K562 (cell line): ENCODE measurements at regions not wholly inside any gene's neighbourhood (a gene's known extent, or its start where the extent isn't known, plus 50 kb on each side); places are given as distances from the start of the nearest gene placed in this dataset.

Experiments used
- AFF1 ChIP-seq, 2 experiments: fragments of 450-650 bp; IDR thresholded peaks; 2 replicates each; pipeline ENCODE4 v1.6.1; 2018; ENCODE audit warnings: mild to moderate bottlenecking in 2 of 2, low read depth in 1 of 2; ENCODE audit not compliant: partially characterized antibody in 2 of 2
- FOSL1 ChIP-seq: fragments of 200-800 bp; sonication (Bioruptor generic); conservative IDR thresholded peaks from 2 replicates; pipeline ENCODE4 v1.6.1; 2016; ENCODE audit warnings: missing genetic modification characterization, missing compliant biosample characterization
- KAT8 ChIP-seq: fragments of 450-650 bp; IDR thresholded peaks from 2 replicates; pipeline ENCODE4 v1.6.1; 2016; ENCODE audit warnings: low read depth, mild to moderate bottlenecking
- MTA3 ChIP-seq: fragments of 450-650 bp; formaldehyde crosslinking; IDR thresholded peaks from 2 replicates; pipeline ENCODE4 v1.6.1; 2017; ENCODE audit warnings: mild to moderate bottlenecking, borderline replicate concordance
- SMARCE1 ChIP-seq: fragments of 450-650 bp; IDR thresholded peaks from 2 replicates; pipeline ENCODE4 v1.7.1; 2016; ENCODE audit warnings: mild to moderate bottlenecking
- XRCC4 ChIP-seq: IDR thresholded peaks from one replicate; pipeline ENCODE4 v1.6.1; 2011; ENCODE audit not compliant: insufficient read depth, insufficient read length; ENCODE audit errors: extremely low read depth
- ZBED1 ChIP-seq: IDR thresholded peaks from 2 replicates; pipeline ENCODE4 v1.6.1; 2014
- ZC3H8 ChIP-seq: fragments of 450-650 bp; IDR thresholded peaks from 2 replicates; pipeline ENCODE4 v1.6.1; 2017
- ZNF592 ChIP-seq: fragments of 450-650 bp; IDR thresholded peaks from 2 replicates; pipeline ENCODE4 v1.6.1; 2017; ENCODE audit warnings: antibody characterized with exemption, mild to moderate bottlenecking
- ZNF766 ChIP-seq: fragments of 200-800 bp; sonication (Bioruptor generic); conservative IDR thresholded peaks from 2 replicates; pipeline ENCODE4 v1.6.1; 2016; ENCODE audit warnings: missing genetic modification characterization, missing compliant biosample characterization
- TF ChIP-seq, protein P1 (sequence below), 2 experiments: fragments of 450-650 bp in 1 of 2; sonication (generic) in 1 of 2; formaldehyde crosslinking in 1 of 2; IDR thresholded peaks in 1 of 2; conservative IDR thresholded peaks in 1 of 2; 2 replicates each; pipeline versions ENCODE4 v1.6.1 to v1.8.1; 2016 to 2023; ENCODE audit warnings: mild to moderate bottlenecking in 2 of 2, moderate library complexity in 2 of 2, inconsistent platforms in 1 of 2, missing genetic modification reagents in 1 of 2
- TF ChIP-seq, protein P2 (sequence below): sonication (generic); formaldehyde crosslinking; IDR thresholded peaks from 2 replicates; pipeline ENCODE4 v1.8.1; 2023; ENCODE audit warnings: mild to moderate bottlenecking, missing genetic modification reagents
- TF ChIP-seq, protein P3 (sequence below): fragments of 450-650 bp; IDR thresholded peaks from 2 replicates; pipeline ENCODE4 v1.6.1; 2018; ENCODE audit not compliant: partially characterized antibody

- TF ChIP-seq ZC3H8 (no peak), MTA3 (peak; percentile 58; the same call in 1 of the 2 replicates), XRCC4 (no peak), ZBED1 (no peak), AFF1 (IDR thresholded peaks at IDR 0.05; ENCODE audit: low read depth in 1 of 2, partially characterized antibody in 2 of 2) (peak in 1 of 2 experiments; percentile 45), SMARCE1 (peak; percentile 51; the same call in 1 of the 2 replicates), FOSL1 (peak; percentile 67), ZNF766 (peak; percentile 57; the same call in 1 of the 2 replicates), KAT8 (no peak), ZNF592 (peak; percentile 85)
- TF ChIP-seq, protein P1, sequence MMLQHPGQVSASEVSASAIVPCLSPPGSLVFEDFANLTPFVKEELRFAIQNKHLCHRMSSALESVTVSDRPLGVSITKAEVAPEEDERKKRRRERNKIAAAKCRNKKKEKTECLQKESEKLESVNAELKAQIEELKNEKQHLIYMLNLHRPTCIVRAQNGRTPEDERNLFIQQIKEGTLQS (IDR thresholded peaks at IDR 0.05), result peak; percentile 13; the same call in 1 of the 2 replicates
- TF ChIP-seq, protein P1 (CRISPR knock-in tag; conservative IDR thresholded peaks at IDR 0.05), result no peak
- TF ChIP-seq, protein P2, sequence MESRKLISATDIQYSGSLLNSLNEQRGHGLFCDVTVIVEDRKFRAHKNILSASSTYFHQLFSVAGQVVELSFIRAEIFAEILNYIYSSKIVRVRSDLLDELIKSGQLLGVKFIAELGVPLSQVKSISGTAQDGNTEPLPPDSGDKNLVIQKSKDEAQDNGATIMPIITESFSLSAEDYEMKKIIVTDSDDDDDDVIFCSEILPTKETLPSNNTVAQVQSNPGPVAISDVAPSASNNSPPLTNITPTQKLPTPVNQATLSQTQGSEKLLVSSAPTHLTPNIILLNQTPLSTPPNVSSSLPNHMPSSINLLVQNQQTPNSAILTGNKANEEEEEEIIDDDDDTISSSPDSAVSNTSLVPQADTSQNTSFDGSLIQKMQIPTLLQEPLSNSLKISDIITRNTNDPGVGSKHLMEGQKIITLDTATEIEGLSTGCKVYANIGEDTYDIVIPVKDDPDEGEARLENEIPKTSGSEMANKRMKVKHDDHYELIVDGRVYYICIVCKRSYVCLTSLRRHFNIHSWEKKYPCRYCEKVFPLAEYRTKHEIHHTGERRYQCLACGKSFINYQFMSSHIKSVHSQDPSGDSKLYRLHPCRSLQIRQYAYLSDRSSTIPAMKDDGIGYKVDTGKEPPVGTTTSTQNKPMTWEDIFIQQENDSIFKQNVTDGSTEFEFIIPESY, result no peak
- TF ChIP-seq, protein P3, sequence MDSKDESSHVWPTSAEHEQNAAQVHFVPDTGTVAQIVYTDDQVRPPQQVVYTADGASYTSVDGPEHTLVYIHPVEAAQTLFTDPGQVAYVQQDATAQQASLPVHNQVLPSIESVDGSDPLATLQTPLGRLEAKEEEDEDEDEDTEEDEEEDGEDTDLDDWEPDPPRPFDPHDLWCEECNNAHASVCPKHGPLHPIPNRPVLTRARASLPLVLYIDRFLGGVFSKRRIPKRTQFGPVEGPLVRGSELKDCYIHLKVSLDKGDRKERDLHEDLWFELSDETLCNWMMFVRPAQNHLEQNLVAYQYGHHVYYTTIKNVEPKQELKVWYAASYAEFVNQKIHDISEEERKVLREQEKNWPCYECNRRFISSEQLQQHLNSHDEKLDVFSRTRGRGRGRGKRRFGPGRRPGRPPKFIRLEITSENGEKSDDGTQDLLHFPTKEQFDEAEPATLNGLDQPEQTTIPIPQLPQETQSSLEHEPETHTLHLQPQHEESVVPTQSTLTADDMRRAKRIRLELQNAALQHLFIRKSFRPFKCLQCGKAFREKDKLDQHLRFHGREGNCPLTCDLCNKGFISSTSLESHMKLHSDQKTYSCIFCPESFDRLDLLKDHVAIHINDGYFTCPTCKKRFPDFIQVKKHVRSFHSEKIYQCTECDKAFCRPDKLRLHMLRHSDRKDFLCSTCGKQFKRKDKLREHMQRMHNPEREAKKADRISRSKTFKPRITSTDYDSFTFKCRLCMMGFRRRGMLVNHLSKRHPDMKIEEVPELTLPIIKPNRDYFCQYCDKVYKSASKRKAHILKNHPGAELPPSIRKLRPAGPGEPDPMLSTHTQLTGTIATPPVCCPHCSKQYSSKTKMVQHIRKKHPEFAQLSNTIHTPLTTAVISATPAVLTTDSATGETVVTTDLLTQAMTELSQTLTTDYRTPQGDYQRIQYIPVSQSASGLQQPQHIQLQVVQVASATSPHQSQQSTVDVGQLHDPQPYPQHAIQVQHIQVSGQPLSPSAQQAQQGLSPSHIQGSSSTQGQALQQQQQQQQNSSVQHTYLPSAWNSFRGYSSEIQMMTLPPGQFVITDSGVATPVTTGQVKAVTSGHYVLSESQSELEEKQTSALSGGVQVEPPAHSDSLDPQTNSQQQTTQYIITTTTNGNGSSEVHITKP, result peak; percentile 38
Observed at GRCh38 chr21:35470522-35470921, 421.4 kb upstream of the RUNX1 start (continued).
